ENCODE measurements at regions not wholly inside any gene's neighbourhood (a gene's known extent, or its start where the extent isn't known, plus 50 kb on each side); places are given as distances from the start of the nearest gene placed in this dataset.

GRCh38 chr3:106589311-106589942 is 720.6 kb upstream of the CBLB start:
- H3K4me3 ChIP-seq (ENCODE audit: extremely low read depth, insufficient read depth, low read length, poor library complexity, severe bottlenecking): no peak overlapping the region

GRCh38 chr3:106590216-106590615 is 721.4 kb upstream of the CBLB start:
- H3K36me3 ChIP-seq (ENCODE audit: control insufficient read depth, insufficient read depth, low read length): no peaks in the 10 kb centered on the region
- H3K4me3 ChIP-seq (ENCODE audit: extremely low read depth, insufficient read depth, low read length, poor library complexity, severe bottlenecking): no peak overlapping the region
- H3K4me1 ChIP-seq (ENCODE audit: control insufficient read depth, insufficient read depth, low read length, poor library complexity, severe bottlenecking): no peaks in the 10 kb centered on the region
- H3K9me3 ChIP-seq (ENCODE audit: control insufficient read depth, low read length): no peaks in the 10 kb centered on the region
- 80% methylated on average over 1 of the region's 1 CpG; no CpG with 5 or more reads in 1 of the 2 experiments for WGBS, 2 experiments (ENCODE audit: insufficient coverage in 2 of 2)
- no peak overlapping the region for H3K27ac ChIP-seq (ENCODE audit: low read depth, low read length, severe bottlenecking)

More at GRCh38 chr3:106589311-106589942, 720.6 kb upstream of the CBLB start:
- WGBS, 2 experiments (ENCODE audit: insufficient coverage in 2 of 2): 67 to 93% methylated on average over 1 to 3 of the region's 5 CpGs
- Histone ChIP-seq H3K4me1 (ENCODE audit: control insufficient read depth, insufficient read depth, low read length, poor library complexity, severe bottlenecking) (no peaks in the 10 kb centered on the region), H3K27ac (ENCODE audit: low read depth, low read length, severe bottlenecking) (no peak overlapping the region), H3K36me3 (ENCODE audit: control insufficient read depth, insufficient read depth, low read length) (no peaks in the 10 kb centered on the region), H3K9me3 (ENCODE audit: control insufficient read depth, low read length) (no peaks in the 10 kb centered on the region)

- 100% methylated on average over 1 of the region's 2 CpGs; no CpG with 5 or more reads in 1 of the 2 experiments for WGBS, 2 experiments (ENCODE audit: insufficient coverage in 2 of 2)
- H3K27ac ChIP-seq (ENCODE audit: low read depth, low read length, severe bottlenecking): no peak overlapping the region
Observed at GRCh38 chr3:106593381-106593780, 724.6 kb upstream of the CBLB start.

GRCh38 chr3:106609666-106610301 is 741.0 kb upstream of the CBLB start:
- Histone ChIP-seq H3K4me3 (ENCODE audit: extremely low read depth, insufficient read depth, low read length, poor library complexity, severe bottlenecking) (no peak overlapping the region), H3K9me3 (ENCODE audit: control insufficient read depth, low read length) (no peaks in the 10 kb centered on the region), H3K4me1 (ENCODE audit: control insufficient read depth, insufficient read depth, low read length, poor library complexity, severe bottlenecking) (no peaks in the 10 kb centered on the region), H3K36me3 (ENCODE audit: control insufficient read depth, insufficient read depth, low read length) (no peaks in the 10 kb centered on the region), H3K27ac (ENCODE audit: low read depth, low read length, severe bottlenecking) (no peak overlapping the region)
- WGBS, 2 experiments (ENCODE audit: insufficient coverage in 2 of 2): no CpG with 5 or more reads among the region's 2 CpGs

More at GRCh38 chr3:106593381-106593780, 724.6 kb upstream of the CBLB start:
- Histone ChIP-seq H3K9me3 (ENCODE audit: control insufficient read depth, low read length) (peaks cover 5% of the 10 kb centered on the region), H3K4me1 (ENCODE audit: control insufficient read depth, insufficient read depth, low read length, poor library complexity, severe bottlenecking) (no peaks in the 10 kb centered on the region), H3K4me3 (ENCODE audit: extremely low read depth, insufficient read depth, low read length, poor library complexity, severe bottlenecking) (no peak overlapping the region), H3K36me3 (ENCODE audit: control insufficient read depth, insufficient read depth, low read length) (no peaks in the 10 kb centered on the region)

DNA sequence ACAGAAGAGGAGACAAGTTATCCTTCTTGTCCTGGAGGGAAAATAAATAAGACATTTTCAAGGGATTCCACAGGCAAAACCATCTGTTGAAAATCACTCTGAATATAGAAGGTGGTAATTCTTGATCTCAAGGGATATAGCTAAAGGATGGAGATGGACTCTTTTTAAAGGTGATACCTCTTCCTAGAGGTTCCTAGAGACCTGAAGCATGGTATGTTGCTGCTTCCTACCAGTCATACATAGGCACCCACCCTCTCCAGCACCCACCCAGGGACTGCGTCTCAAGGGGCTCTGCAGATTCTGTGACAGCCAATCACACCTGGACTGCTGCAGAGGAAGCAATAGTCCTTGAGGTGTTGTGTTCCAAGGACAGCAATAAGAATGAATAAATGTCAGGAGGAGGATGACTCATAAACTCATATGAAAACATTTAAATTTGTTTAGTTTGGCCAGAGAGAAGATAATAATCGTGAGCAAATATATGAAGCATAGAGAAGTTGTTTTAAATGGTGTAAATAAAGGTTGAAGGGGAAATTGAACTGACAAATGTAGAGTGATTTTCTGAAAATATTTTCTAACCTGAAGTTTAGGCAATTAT is 741.6 kb upstream of the CBLB start:
- WGBS, 2 experiments (ENCODE audit: insufficient coverage in 2 of 2): 82 to 85% methylated on average over 1 of the region's 2 CpGs
- Histone ChIP-seq H3K4me3 (ENCODE audit: extremely low read depth, insufficient read depth, low read length, poor library complexity, severe bottlenecking) (no peak overlapping the region), H3K4me1 (ENCODE audit: control insufficient read depth, insufficient read depth, low read length, poor library complexity, severe bottlenecking) (no peaks in the 10 kb centered on the region), H3K27ac (ENCODE audit: low read depth, low read length, severe bottlenecking) (no peak overlapping the region), H3K36me3 (ENCODE audit: control insufficient read depth, insufficient read depth, low read length) (no peaks in the 10 kb centered on the region), H3K9me3 (ENCODE audit: control insufficient read depth, low read length) (no peaks in the 10 kb centered on the region)

DNA sequence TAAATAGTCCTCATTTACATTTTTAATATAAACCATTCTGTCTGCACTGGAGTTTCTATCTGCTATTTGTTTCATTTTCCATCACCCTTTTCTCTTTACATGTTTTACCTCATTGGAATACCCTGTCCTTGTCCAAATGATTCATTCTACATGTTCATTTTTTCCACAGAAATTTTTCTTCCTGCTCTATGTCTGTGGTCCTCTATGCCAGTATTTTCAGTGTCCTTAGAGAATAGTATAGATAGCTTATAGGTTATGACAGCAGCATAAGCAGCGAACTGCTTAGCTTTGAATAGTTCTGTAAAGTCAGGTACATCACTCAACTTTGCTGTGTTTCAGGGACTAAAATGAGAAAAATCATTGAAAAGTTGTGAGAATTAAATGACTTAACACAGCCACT is 742.3 kb upstream of the CBLB start:
- no peaks in the 10 kb centered on the region for H3K9me3 ChIP-seq (ENCODE audit: control insufficient read depth, low read length)
- WGBS, 2 experiments (ENCODE audit: insufficient coverage in 2 of 2): 100% methylated on average over 1 of the region's 1 CpG; no CpG with 5 or more reads in 1 of the 2 experiments
- H3K4me3 ChIP-seq (ENCODE audit: extremely low read depth, insufficient read depth, low read length, poor library complexity, severe bottlenecking): no peak overlapping the region
- no peak overlapping the region for H3K27ac ChIP-seq (ENCODE audit: low read depth, low read length, severe bottlenecking)
- H3K4me1 ChIP-seq (ENCODE audit: control insufficient read depth, insufficient read depth, low read length, poor library complexity, severe bottlenecking): no peaks in the 10 kb centered on the region
- no peaks in the 10 kb centered on the region for H3K36me3 ChIP-seq (ENCODE audit: control insufficient read depth, insufficient read depth, low read length)

GRCh38 chr3:106611841-106612240 is 743.0 kb upstream of the CBLB start:
- H3K36me3 ChIP-seq (ENCODE audit: control insufficient read depth, insufficient read depth, low read length): no peaks in the 10 kb centered on the region
- H3K4me1 ChIP-seq (ENCODE audit: control insufficient read depth, insufficient read depth, low read length, poor library complexity, severe bottlenecking): no peaks in the 10 kb centered on the region
- H3K27ac ChIP-seq (ENCODE audit: low read depth, low read length, severe bottlenecking): no peak overlapping the region
- H3K4me3 ChIP-seq (ENCODE audit: extremely low read depth, insufficient read depth, low read length, poor library complexity, severe bottlenecking): no peak overlapping the region
- H3K9me3 ChIP-seq (ENCODE audit: control insufficient read depth, low read length): no peaks in the 10 kb centered on the region

DNA sequence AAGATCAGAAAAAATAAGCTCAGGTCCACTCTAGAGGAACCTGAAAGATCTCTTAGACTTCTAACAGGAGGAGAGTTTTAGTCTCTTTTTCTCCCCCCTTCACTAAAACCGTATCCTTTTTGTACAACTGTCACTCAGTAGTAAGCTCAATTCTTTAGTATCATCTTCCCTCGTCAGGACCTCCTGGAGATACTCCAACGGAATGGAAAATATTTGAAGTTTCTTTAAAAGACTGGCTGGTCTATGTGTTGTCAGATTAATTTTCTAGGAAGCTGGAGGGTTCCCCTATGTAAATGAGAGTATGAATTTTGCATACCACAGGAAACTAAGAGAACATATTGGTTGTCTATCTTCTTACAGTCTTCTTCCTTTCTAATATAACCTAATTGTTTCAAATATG is 747.7 kb upstream of the CBLB start:
- no peaks in the 10 kb centered on the region for H3K4me1 ChIP-seq (ENCODE audit: control insufficient read depth, insufficient read depth, low read length, poor library complexity, severe bottlenecking)
- H3K9me3 ChIP-seq (ENCODE audit: control insufficient read depth, low read length): no peaks in the 10 kb centered on the region
- H3K27ac ChIP-seq (ENCODE audit: low read depth, low read length, severe bottlenecking): no peak overlapping the region
- WGBS, 2 experiments (ENCODE audit: insufficient coverage in 2 of 2): no CpG with 5 or more reads among the region's 3 CpGs
- H3K4me3 ChIP-seq (ENCODE audit: extremely low read depth, insufficient read depth, low read length, poor library complexity, severe bottlenecking): no peak overlapping the region
- no peaks in the 10 kb centered on the region for H3K36me3 ChIP-seq (ENCODE audit: control insufficient read depth, insufficient read depth, low read length)

GRCh38 chr3:106617276-106617675 is 748.5 kb upstream of the CBLB start:
- WGBS, 2 experiments (ENCODE audit: insufficient coverage in 2 of 2): no CpG with 5 or more reads among the region's 2 CpGs
- no peak overlapping the region for H3K4me3 ChIP-seq (ENCODE audit: extremely low read depth, insufficient read depth, low read length, poor library complexity, severe bottlenecking)
- H3K4me1 ChIP-seq (ENCODE audit: control insufficient read depth, insufficient read depth, low read length, poor library complexity, severe bottlenecking): no peaks in the 10 kb centered on the region
- H3K27ac ChIP-seq (ENCODE audit: low read depth, low read length, severe bottlenecking): no peak overlapping the region
- H3K9me3 ChIP-seq (ENCODE audit: control insufficient read depth, low read length): no peaks in the 10 kb centered on the region
- H3K36me3 ChIP-seq (ENCODE audit: control insufficient read depth, insufficient read depth, low read length): no peaks in the 10 kb centered on the region

DNA sequence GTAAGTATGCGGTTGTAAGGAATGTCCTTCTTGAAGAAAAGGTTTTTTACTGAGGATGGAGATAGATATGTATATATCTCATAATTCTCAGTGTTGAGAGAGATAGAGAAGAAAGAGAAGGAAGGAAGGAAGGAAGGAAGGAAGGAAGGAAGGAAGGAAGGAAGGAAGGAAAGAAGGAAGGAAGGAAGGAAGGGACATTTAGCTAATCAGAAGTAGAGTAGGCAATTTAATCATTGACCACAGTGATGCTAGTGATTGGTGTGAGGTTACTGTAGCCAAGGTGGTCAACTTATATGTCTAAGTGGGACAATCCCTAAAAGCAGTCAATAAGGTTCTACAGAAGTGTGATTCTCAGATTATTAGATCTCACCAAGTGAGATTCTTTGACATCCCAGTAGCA is 751.8 kb upstream of the CBLB start:
- Histone ChIP-seq H3K4me3 (ENCODE audit: extremely low read depth, insufficient read depth, low read length, poor library complexity, severe bottlenecking) (no peak overlapping the region), H3K9me3 (ENCODE audit: control insufficient read depth, low read length) (peaks cover 14% of the 10 kb centered on the region), H3K4me1 (ENCODE audit: control insufficient read depth, insufficient read depth, low read length, poor library complexity, severe bottlenecking) (no peaks in the 10 kb centered on the region), H3K27ac (ENCODE audit: low read depth, low read length, severe bottlenecking) (no peak overlapping the region), H3K36me3 (ENCODE audit: control insufficient read depth, insufficient read depth, low read length) (no peaks in the 10 kb centered on the region)
- WGBS, 2 experiments (ENCODE audit: insufficient coverage in 2 of 2): no CpG with 5 or more reads among the region's 1 CpG

DNA sequence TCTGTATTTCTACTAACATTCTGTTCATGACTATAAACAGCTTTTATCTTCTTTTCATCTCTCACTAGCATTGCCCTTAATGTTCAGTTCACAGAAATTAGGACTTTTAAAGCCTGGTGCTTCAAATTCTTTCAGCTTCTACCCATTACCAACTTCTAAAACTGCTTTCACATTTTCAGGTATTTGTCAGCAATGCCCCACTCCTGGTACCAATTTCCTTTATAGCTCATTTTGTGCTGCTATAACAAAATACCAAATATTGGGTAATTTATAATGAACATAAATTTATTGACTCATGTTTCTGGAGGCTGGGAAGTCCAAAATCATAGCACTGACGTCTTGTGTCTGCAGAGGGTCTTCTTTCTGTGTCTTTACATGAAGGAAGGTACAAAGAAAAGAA is 753.1 kb upstream of the CCDC54 start:
- peaks cover 14% of the 10 kb centered on the region for H3K9me3 ChIP-seq (ENCODE audit: control insufficient read depth, low read length)
- no peak overlapping the region for H3K4me3 ChIP-seq (ENCODE audit: extremely low read depth, insufficient read depth, low read length, poor library complexity, severe bottlenecking)
- H3K27ac ChIP-seq (ENCODE audit: low read depth, low read length, severe bottlenecking): no peak overlapping the region
- H3K4me1 ChIP-seq (ENCODE audit: control insufficient read depth, insufficient read depth, low read length, poor library complexity, severe bottlenecking): no peaks in the 10 kb centered on the region
- no peaks in the 10 kb centered on the region for H3K36me3 ChIP-seq (ENCODE audit: control insufficient read depth, insufficient read depth, low read length)
- WGBS, 2 experiments (ENCODE audit: insufficient coverage in 2 of 2): no CpG with 5 or more reads among the region's 1 CpG
